ENCODE measurements at regions not wholly inside any gene's neighbourhood (a gene's known extent, or its start where the extent isn't known, plus 50 kb on each side); places are given as distances from the start of the nearest gene placed in this dataset.

GRCh38 chr1:82337635-82338034 is 536.9 kb downstream of the ADGRL2 start:
- no peak overlapping the region for H3K27ac ChIP-seq
- no peak for DNase-seq (ENCODE audit: low read depth, low spot score)

DNA sequence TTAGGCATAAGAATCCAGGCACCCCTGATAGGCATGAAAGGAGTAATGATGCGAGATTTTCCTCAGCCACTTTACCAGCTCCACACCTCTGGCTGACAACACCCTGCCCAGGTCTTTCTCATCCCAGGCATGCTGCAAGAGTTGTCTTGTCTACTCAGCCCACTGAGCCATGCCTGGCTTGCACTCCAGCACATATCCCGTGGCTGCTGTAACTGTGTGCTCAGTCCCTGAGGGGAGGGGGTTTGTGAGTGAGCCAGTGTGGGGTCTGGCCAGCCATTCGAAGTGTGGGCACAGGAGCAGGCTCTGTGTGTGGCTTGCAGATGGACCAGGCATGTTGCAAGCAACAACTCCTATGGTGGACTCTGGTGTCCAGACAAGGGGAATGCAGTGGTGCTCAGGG is 529.6 kb downstream of the ADGRL2 start:
- no peak overlapping the region for H3K27ac ChIP-seq
- DNase-seq (ENCODE audit: low read depth, low spot score) = no peak

- no peak overlapping the region for H3K27ac ChIP-seq
- DNase-seq (ENCODE audit: low read depth, low spot score) = no peak
Observed at GRCh38 chr1:82329226-82329625, 528.5 kb downstream of the ADGRL2 start.

GRCh38 chr1:82323144-82323841 is 522.6 kb downstream of the ADGRL2 start:
- no peak for DNase-seq (ENCODE audit: low read depth, low spot score)
- H3K27ac ChIP-seq = no peak overlapping the region

- no peak for DNase-seq (ENCODE audit: low read depth, low spot score)
- peak overlapping the region; percentile 10 for H3K27ac ChIP-seq
Observed at GRCh38 chr1:82321794-82322193, 521.1 kb downstream of the ADGRL2 start.

DNA sequence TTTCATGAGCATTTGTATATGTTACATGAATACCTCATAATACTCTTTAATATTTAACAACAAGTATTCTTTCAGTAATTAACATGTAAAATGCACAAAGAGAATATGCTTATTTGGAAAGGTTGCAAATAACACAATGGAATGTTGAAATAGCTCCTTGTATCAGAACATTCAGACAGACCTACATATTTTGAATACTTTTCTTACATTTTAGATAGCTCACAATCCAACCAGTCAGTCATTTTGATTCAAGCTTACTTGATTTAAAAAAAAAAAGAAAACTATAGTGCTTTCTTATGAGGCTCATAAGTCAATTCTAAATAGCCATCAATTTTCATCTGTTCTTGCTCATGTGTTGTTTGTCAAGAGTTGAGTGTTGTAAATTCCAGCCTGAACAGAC is 518.8 kb downstream of the ADGRL2 start:
- H3K27ac ChIP-seq = peak overlapping the region; percentile 57
- DNase-seq (ENCODE audit: low read depth, low spot score) = no peak

- no peak for DNase-seq (ENCODE audit: low read depth, low spot score)
- H3K27ac ChIP-seq = peak overlapping the region; percentile 57
Observed at GRCh38 chr1:82318921-82319320, 518.2 kb downstream of the ADGRL2 start.

DNA sequence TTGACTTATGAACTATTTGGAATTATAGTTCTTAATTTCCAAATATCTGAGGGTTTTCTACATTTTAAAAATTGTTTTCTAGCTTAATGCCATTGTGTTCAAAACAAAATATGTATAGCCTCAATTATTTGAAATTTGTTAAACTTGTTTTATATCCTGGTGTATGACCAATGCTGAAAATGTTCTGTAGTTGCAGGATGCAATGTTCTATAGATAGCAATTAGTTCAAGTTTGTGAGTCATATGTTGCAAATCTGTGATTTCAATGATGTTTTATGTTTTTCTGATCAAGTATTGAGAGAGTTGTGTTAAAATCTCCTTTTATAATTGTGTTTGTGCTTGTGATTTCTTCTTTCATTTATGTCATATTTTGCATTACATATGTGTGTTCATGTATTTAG is 517.5 kb downstream of the ADGRL2 start:
- peak overlapping the region; percentile 57 for H3K27ac ChIP-seq
- no peak for DNase-seq (ENCODE audit: low read depth, low spot score)

DNA sequence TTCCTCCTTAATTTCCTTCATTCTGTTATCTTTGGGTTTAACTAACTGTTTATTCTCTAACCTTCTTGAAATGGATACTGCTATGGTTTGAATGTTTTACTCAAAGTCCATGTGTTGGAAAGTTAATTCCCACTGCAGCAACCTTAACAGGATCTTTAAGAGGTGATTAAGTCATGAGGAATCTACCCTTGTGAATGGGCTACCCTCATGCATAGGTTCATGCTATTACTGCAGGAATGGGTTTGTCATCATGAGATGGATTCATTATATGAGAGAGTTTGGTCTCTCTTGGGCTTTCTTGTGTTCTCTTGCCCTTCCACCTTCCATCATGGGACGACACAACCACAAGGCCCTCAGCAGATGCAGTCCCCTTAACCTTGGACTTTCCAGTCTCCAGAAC is 516.9 kb downstream of the ADGRL2 start:
- H3K27ac ChIP-seq = peak overlapping the region; percentile 57
- no peak for DNase-seq (ENCODE audit: low read depth, low spot score)

DNA sequence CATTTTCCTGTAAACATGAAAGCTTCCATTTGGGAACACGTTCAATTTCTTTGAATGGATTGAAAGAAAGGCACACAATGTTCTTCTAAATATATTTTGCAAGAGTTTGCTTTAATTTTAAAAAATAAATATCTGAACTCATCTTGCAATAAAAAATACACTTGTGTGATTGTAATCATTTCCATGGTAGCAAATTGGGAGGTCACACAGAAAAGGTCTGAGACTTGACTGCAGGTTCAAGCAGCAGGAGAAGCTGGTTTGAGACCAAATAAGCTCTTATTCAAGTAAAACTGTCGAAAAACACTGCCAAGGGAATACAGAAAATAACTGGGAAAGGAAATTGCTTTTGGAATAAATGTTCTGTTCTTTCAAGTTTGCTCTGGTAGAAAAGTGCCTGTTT is 498.9 kb downstream of the ADGRL2 start:
- no peak overlapping the region for H3K27ac ChIP-seq
- no peak for DNase-seq (ENCODE audit: low read depth, low spot score)

DNA sequence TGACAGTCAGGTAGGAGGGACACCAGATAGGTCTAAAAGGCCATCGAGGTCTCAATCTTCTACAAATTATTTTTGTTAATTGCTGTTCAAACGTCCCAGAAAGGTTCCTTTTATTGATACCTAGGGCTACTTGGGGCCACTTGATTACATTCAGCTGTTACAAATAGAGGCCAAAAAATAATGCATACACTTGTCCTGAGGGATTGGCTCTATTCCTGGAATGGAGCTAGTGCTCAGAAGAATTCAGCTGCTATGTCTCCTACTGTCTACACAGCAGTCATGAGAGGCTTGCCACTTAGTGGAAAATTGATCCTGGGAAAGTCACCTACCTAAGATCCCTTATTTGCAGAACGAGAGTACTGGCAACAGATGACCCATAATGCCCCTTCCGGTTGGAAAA is 498.3 kb downstream of the ADGRL2 start:
- no peak overlapping the region for H3K27ac ChIP-seq
- DNase-seq (ENCODE audit: low read depth, low spot score) = no peak

DNA sequence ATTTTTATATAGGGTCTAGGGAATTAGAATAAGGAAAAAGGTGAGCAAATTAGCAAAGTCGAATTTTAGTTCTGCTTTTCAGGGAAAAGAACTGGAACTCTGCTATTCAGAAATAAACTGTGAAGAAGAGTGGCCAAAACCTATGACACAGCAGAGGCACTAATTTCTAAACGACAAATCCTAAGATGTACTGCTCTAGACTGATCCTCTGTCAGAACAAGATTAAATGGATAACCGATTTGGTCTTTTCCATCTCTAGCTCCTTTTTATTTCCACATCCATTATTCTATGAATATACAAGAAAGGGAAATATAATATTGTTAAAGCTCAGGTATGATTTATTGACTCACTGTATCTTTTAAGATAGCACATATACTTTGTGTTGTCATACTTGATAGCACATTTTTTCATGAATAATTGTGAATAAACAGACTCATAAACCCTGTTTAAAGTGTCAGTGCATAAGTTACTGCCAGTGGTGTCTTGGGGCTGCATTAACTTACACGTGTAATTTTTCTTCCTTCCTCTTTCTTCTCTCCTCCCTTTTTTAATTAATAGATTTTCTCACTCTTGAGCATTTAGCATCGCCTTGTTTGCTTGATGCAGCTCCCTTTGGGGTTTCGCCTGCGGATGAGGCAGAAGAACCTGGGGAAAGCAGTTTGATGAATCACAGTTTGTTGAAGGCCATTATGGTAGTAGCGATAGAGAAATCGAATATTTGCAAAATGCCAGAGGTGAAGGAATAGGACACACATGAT is 496.6 kb downstream of the ADGRL2 start:
- no peak for DNase-seq (ENCODE audit: low read depth, low spot score)
- no peak overlapping the region for H3K27ac ChIP-seq

- DNase-seq (ENCODE audit: low read depth, low spot score) = no peak
- no peak overlapping the region for H3K27ac ChIP-seq
Observed at GRCh38 chr1:82287556-82287955, 486.8 kb downstream of the ADGRL2 start.

DNA sequence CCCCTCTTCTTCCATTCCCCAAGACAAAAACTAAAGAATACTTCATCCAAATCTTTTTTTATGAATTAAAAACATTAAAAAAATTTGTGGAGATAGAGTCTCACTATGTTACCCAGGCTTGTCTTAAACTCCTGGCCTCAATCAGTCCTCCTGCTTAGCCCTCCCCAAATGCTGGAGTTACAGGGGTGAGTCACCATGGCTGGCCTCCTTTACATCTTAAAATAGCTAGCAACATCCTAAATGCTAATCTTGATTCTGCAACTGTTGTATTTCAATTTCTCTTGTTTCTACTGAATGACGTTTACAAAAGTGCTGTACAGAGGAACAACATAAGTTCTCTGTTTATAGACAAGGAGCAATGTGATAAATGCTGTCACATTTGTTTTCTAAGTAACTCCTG is 483.5 kb downstream of the ADGRL2 start:
- H3K27ac ChIP-seq = no peak overlapping the region
- no peak for DNase-seq (ENCODE audit: low read depth, low spot score)

DNA sequence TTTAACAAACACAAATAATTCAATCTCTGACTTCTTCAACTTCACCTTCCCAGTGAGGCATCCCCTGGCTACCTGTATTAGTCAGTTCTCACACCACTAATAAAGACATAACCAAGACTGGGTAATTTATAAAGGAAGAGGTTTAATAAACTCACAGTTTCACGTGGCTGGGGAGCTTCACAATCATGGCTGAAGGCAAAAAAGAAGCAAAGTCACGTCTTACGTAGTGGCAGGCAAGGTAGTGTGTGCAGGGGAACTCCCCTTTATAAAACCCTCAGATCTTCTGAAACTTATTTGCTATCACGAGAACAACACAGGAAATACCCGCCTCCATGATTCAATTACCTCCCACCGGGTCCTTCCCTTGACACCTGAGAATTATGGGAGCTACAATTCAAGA is 478.5 kb downstream of the ADGRL2 start:
- no peak for DNase-seq (ENCODE audit: low read depth, low spot score)
- no peak overlapping the region for H3K27ac ChIP-seq

DNA sequence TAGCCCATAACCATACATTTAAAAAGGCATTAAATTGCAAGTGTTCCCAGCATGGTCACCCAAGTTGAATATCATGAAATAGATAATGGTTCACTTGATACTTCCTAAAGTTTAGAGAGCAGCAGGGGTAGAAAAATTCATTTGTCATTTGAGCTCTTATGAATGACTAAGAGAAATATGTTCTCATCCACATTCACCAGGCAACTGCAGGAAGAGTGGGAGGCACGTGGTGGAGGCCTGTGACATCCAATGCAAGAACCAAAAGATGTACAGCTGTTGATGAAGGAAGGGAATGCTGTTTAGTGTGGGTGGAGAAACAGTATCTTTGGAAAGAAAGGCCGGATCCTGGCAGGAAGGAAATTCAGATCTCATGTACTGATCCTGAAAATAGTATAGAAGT is 473.1 kb downstream of the ADGRL2 start:
- no peak for DNase-seq (ENCODE audit: low read depth, low spot score)
- no peak overlapping the region for H3K27ac ChIP-seq

- no peak for DNase-seq (ENCODE audit: low read depth, low spot score)
- H3K27ac ChIP-seq = no peak overlapping the region
Observed at GRCh38 chr1:82269431-82269830, 468.7 kb downstream of the ADGRL2 start.

GRCh38 chr1:82268826-82269225 is 468.1 kb downstream of the ADGRL2 start:
- no peak overlapping the region for H3K27ac ChIP-seq
- no peak for DNase-seq (ENCODE audit: low read depth, low spot score)

- no peak for DNase-seq (ENCODE audit: low read depth, low spot score)
- H3K27ac ChIP-seq = no peak overlapping the region
Observed at GRCh38 chr1:82266351-82266750, 465.6 kb downstream of the ADGRL2 start.

DNA sequence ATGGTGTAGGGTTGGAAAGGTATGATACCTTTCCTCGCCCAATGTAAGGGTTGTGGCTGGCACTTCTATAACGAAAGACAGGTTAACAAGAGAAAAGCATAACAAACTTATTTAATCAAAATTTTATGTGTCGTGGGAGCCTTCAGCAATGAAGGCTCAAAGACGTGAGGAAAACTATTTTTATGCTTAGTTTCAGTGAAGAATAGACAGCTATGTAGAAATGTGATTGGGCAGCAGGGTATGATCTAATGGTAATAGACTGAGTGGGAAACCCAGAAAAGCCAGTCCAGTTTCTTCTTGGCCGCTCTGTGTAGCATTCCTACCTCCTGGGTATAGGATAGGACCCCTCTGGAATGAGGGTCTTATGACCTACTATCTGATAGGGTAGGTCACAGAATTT is 464.7 kb downstream of the ADGRL2 start:
- H3K27ac ChIP-seq = no peak overlapping the region
- DNase-seq (ENCODE audit: low read depth, low spot score) = no peak

DNA sequence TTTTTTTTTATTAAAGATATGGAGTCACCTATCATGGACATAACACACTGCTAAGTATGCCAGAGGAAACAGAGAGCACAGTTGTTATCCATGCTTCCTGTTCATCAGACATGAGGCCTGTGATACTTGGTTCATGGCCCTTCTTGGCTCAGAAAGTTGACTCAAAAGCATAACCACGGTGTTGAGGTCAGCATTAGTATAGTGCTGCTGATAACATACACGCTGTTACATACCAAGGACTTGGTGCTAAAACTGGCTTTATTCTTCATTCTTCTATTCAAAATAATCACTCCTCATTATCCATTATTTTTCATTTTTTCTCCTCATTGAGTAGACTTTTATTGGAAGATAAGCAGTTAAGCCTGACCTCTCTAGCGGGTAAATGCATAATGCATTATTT is 464.1 kb downstream of the ADGRL2 start:
- H3K27ac ChIP-seq = no peak overlapping the region
- no peak for DNase-seq (ENCODE audit: low read depth, low spot score)

GRCh38 chr1:82263396-82263795 is 462.7 kb downstream of the ADGRL2 start:
- DNase-seq (ENCODE audit: low read depth, low spot score) = no peak
- no peak overlapping the region for H3K27ac ChIP-seq
